PC-9 (cell line): ENCODE measurements at regions not wholly inside any gene's neighbourhood (a gene's known extent, or its start where the extent isn't known, plus 50 kb on each side); places are given as distances from the start of the nearest gene placed in this dataset.

ENCODE experiments used
- BruUV-seq: library from RNA; stranded (reverse); fragments of 400-500 nt; replicated peaks from 2 replicates; lab custom pipeline; 2021; lab: Mats Ljungman, UMichigan
- CTCF ChIA-PET: fragments of 300-600 bp; sonication (Branson Sonifier 250); formaldehyde crosslinking; loops from one replicate; lab custom pipeline; 2022; ENCODE audit warnings: antibody characterized with exemption; lab: Charles Lee
- POLR2A ChIA-PET: fragments of 300-600 bp; sonication (Branson Sonifier 250); formaldehyde crosslinking; loops from one replicate; lab custom pipeline; 2022; ENCODE audit warnings: antibody characterized with exemption; ENCODE audit not compliant: unreplicated experiment; lab: Charles Lee
- DNase-seq, 2 experiments: peaks; one replicate each; pipeline versions ENCODE4 v3.0.0 to v3.0.0-alpha.2; 2015 to 2022; ENCODE audit warnings: mixed read lengths in 1 of 2
- H2AFZ ChIP-seq: fragments of 200-600 bp; sonication (generic); 2 replicates; pipeline ENCODE4 v1.8.1; 2017; ENCODE audit warnings: antibody characterized with exemption
- H3F3A ChIP-seq: fragments of 200-600 bp; sonication (generic); 2 replicates; pipeline ENCODE4 v1.8.1; 2017; ENCODE audit warnings: antibody characterized with exemption, mild to moderate bottlenecking, low read depth; ENCODE audit not compliant: insufficient read depth
- H3K27ac ChIP-seq: fragments of 200-600 bp; sonication (generic); 2 replicates; pipeline ENCODE4 v1.6.1; 2016; ENCODE audit warnings: mixed run types
- H3K27me3 ChIP-seq: fragments of 200-600 bp; sonication (generic); 2 replicates; pipeline ENCODE4 v1.6.1; 2016; ENCODE audit warnings: low read depth, mixed run types; ENCODE audit not compliant: insufficient read depth
- H3K36me3 ChIP-seq: fragments of 200-600 bp; sonication (generic); 2 replicates; pipeline ENCODE4 v1.6.1; 2016; ENCODE audit warnings: low read depth, mixed run types
- H3K4me1 ChIP-seq: fragments of 200-600 bp; sonication (generic); replicated peaks from 2 replicates; pipeline ENCODE4 v1.6.1; 2016; ENCODE audit warnings: mixed run types; ENCODE audit not compliant: insufficient read depth
- H3K4me2 ChIP-seq: fragments of 200-600 bp; sonication (generic); 2 replicates; pipeline ENCODE4 v1.6.1; 2017; ENCODE audit warnings: mixed run types
- H3K4me3 ChIP-seq: fragments of 200-600 bp; sonication (generic); 2 replicates; pipeline ENCODE4 v1.6.1; 2016; ENCODE audit warnings: mixed run types
- H3K79me2 ChIP-seq: fragments of 200-600 bp; sonication (generic); 2 replicates; pipeline ENCODE4 v1.6.1; 2017; ENCODE audit warnings: low read depth, mixed run types
- H3K9me2 ChIP-seq: fragments of 200-600 bp; sonication (generic); 2 replicates; pipeline ENCODE4 v1.8.1; 2017; ENCODE audit warnings: mild to moderate bottlenecking; ENCODE audit not compliant: insufficient read depth
- H3K9me3 ChIP-seq: fragments of 200-600 bp; sonication (generic); 2 replicates; pipeline ENCODE4 v1.8.1; 2016; ENCODE audit warnings: low read depth; ENCODE audit not compliant: insufficient read depth
- H4K20me1 ChIP-seq: fragments of 200-600 bp; sonication (generic); 2 replicates; pipeline ENCODE4 v1.8.1; 2017; ENCODE audit not compliant: insufficient read depth
- EZH2 ChIP-seq: fragments of 200-600 bp; sonication (generic); IDR thresholded peaks from 2 replicates; pipeline ENCODE4 v1.8.0; 2017; ENCODE audit warnings: antibody characterized with exemption, low read depth
- intact Hi-C: fragments of 100-400 bp; cut with micrococcal nuclease; formaldehyde crosslinking; loops from one replicate; pipeline ENCODE4 v1.10.0; 2022; ENCODE audit not compliant: unreplicated experiment
- TF ChIP-seq, protein P1 (sequence below): fragments of 200-600 bp; sonication (generic); conservative IDR thresholded peaks from 2 replicates; pipeline ENCODE4 v1.6.1; 2017; ENCODE audit warnings: mixed run types, antibody characterized with exemption, mild to moderate bottlenecking, moderate library complexity

GRCh38 chr2:200208041-200208440 is 98.5 kb upstream of the SPATS2L start:
- TF ChIP-seq, protein P1, sequence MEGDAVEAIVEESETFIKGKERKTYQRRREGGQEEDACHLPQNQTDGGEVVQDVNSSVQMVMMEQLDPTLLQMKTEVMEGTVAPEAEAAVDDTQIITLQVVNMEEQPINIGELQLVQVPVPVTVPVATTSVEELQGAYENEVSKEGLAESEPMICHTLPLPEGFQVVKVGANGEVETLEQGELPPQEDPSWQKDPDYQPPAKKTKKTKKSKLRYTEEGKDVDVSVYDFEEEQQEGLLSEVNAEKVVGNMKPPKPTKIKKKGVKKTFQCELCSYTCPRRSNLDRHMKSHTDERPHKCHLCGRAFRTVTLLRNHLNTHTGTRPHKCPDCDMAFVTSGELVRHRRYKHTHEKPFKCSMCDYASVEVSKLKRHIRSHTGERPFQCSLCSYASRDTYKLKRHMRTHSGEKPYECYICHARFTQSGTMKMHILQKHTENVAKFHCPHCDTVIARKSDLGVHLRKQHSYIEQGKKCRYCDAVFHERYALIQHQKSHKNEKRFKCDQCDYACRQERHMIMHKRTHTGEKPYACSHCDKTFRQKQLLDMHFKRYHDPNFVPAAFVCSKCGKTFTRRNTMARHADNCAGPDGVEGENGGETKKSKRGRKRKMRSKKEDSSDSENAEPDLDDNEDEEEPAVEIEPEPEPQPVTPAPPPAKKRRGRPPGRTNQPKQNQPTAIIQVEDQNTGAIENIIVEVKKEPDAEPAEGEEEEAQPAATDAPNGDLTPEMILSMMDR, result no peak
- no peak for TF ChIP-seq EZH2
- H3K4me2 ChIP-seq, result no peak overlapping the region
- no peaks in the 10 kb centered on the region for H3K27me3 ChIP-seq
- no peaks in the 10 kb centered on the region for H3K79me2 ChIP-seq
- POLR2A ChIA-PET, result no interaction called here
- H3K27ac ChIP-seq, result no peak overlapping the region
- no TSS peak for BruUV-seq
- intact Hi-C loops, result no loop called here
- CTCF ChIA-PET, result no interaction called here
- H3K9me3 ChIP-seq, result no peaks in the 10 kb centered on the region
- no peak for DNase-seq
- no peaks in the 10 kb centered on the region for H4K20me1 ChIP-seq
- H3K36me3 ChIP-seq, result no peaks in the 10 kb centered on the region
- no peaks in the 10 kb centered on the region for H3K9me2 ChIP-seq
- H3K4me3 ChIP-seq, result no peak overlapping the region
- 0 out of 2 replicates have a peak, but pooled peaks cover 2% of the 10 kb centered on the region for H3F3A ChIP-seq
- H2AFZ ChIP-seq, result no peak overlapping the region
- no peaks in the 10 kb centered on the region for H3K4me1 ChIP-seq

DNA sequence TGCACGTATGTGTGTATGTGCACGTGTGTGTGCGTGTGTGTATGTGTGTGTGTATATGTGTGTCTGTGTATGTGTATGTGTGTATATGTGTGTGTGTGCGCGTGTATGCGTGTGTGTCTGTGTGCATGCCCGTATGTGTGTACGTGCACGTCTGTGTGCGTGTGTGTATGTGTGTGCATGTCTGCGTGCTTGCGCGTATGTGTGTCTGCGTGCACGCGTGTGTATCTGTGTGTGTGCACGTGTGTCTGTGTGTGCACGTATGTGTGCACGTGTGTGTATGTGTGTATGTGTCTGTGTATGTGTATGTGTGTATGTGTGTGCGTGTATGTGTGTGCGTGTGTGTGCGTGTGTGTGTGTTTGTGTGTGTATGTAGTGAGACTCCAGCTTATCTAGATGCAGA is 97.5 kb upstream of the SPATS2L start:
- ChIA-PET CTCF (no interaction called here), POLR2A (no interaction called here)
- Histone ChIP-seq H3K27ac (no peak overlapping the region), H4K20me1 (no peaks in the 10 kb centered on the region), H3K79me2 (no peaks in the 10 kb centered on the region), H3K9me2 (no peaks in the 10 kb centered on the region), H3K4me1 (no peaks in the 10 kb centered on the region), H3K9me3 (no peaks in the 10 kb centered on the region), H3K4me2 (no peak overlapping the region), H3K36me3 (no peaks in the 10 kb centered on the region), H2AFZ (no peak overlapping the region), H3F3A (0 out of 2 replicates have a peak, but pooled peaks cover 2% of the 10 kb centered on the region), H3K27me3 (no peaks in the 10 kb centered on the region), H3K4me3 (no peak overlapping the region)
- TF ChIP-seq, protein P1, result no peak
- no peak for TF ChIP-seq EZH2
- no peak for DNase-seq
- no TSS peak for BruUV-seq
- intact Hi-C loops, result no loop called here

GRCh38 chr2:200211643-200212042 is 94.8 kb upstream of the SPATS2L start:
- TF ChIP-seq, protein P1, result no peak
- no peak for TF ChIP-seq EZH2

More at GRCh38 chr2:200211643-200212042, 94.8 kb upstream of the SPATS2L start:
- H3K4me2 ChIP-seq, result no peak overlapping the region
- H3F3A ChIP-seq, result 0 out of 2 replicates have a peak, but pooled peaks cover 2% of the 10 kb centered on the region
- H3K4me1 ChIP-seq, result no peaks in the 10 kb centered on the region
- no peak overlapping the region for H2AFZ ChIP-seq
- no peaks in the 10 kb centered on the region for H3K79me2 ChIP-seq
- no TSS peak for BruUV-seq
- H3K4me3 ChIP-seq, result no peak overlapping the region
- no peaks in the 10 kb centered on the region for H3K9me3 ChIP-seq
- intact Hi-C loops, result no loop called here
- no peak overlapping the region for H3K27ac ChIP-seq
- DNase-seq, result no peak
- H3K9me2 ChIP-seq, result no peaks in the 10 kb centered on the region
- no peaks in the 10 kb centered on the region for H3K27me3 ChIP-seq
- CTCF ChIA-PET, result no interaction called here
- POLR2A ChIA-PET, result no interaction called here
- H4K20me1 ChIP-seq, result no peaks in the 10 kb centered on the region
- H3K36me3 ChIP-seq, result no peaks in the 10 kb centered on the region
